Lower lobe of right lung (tissue), 2 donors: ENCODE measurements at regions not wholly inside any gene's neighbourhood (a gene's known extent, or its start where the extent isn't known, plus 50 kb on each side); places are given as distances from the start of the nearest gene placed in this dataset.

Experiments
- ATAC-seq, 2 donors: fragments of 200-7000 bp; cut with Tn5 transposase; one replicate each; pipeline ENCODE4 v1.9.1; 2020 to 2022; ENCODE audit warnings: mild to moderate bottlenecking in 2 of 2, moderate library complexity in 2 of 2
- DNase-seq: peaks from one replicate; pipeline ENCODE4 v3.0.0-alpha.2; 2020
- H3K27ac ChIP-seq: fragments of 200-600 bp; one replicate; pipeline ENCODE4 v1.8.0; 2022
- H3K27me3 ChIP-seq: fragments of 200-600 bp; one replicate; pipeline ENCODE4 v1.8.0; 2022; ENCODE audit warnings: low read depth
- H3K36me3 ChIP-seq: fragments of 200-600 bp; one replicate; pipeline ENCODE4 v1.8.0; 2022; ENCODE audit warnings: mild to moderate bottlenecking
- H3K4me1 ChIP-seq: fragments of 200-600 bp; one replicate; pipeline ENCODE4 v1.8.0; 2022
- H3K4me3 ChIP-seq: fragments of 200-600 bp; one replicate; pipeline ENCODE4 v1.8.0; 2022; ENCODE audit warnings: mild to moderate bottlenecking
- H3K9me3 ChIP-seq: fragments of 200-600 bp; one replicate; pipeline ENCODE4 v1.8.0; 2022
- intact Hi-C: fragments of 100-400 bp; cut with DNase I; formaldehyde crosslinking; loops from one replicate; pipeline ENCODE4 v1.11.0; 2022
- TF ChIP-seq, protein P1 (sequence below): fragments of 200-600 bp; IDR thresholded peaks from one replicate; pipeline ENCODE4 v1.8.0; 2022; ENCODE audit warnings: antibody characterized with exemption, mild to moderate bottlenecking
- donor health status: DM: no; HTN: yes; CAD: no; lungs with severe emphysema.

DNA sequence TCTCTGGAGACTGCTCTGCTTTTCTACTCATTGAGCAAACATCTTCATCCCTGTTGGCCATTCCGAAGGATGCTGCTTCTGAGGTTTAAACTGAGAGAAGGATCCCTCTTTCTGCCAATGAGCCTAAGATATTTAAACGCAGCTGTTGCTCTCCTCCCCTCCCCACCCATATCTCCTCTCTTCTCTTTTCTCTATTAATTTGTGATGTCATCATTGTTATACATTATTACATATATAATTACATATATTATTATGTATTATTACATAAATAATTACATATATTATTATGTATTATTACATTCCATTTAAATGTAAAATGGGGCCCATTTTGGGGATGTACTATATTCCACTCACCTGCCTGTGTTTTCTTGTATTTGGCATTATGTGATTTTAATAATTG is 82.7 kb upstream of the JUN start:
- intact Hi-C loops: no loop called here
- no peak overlapping the region for H3K4me3 ChIP-seq
- TF ChIP-seq, protein P1, sequence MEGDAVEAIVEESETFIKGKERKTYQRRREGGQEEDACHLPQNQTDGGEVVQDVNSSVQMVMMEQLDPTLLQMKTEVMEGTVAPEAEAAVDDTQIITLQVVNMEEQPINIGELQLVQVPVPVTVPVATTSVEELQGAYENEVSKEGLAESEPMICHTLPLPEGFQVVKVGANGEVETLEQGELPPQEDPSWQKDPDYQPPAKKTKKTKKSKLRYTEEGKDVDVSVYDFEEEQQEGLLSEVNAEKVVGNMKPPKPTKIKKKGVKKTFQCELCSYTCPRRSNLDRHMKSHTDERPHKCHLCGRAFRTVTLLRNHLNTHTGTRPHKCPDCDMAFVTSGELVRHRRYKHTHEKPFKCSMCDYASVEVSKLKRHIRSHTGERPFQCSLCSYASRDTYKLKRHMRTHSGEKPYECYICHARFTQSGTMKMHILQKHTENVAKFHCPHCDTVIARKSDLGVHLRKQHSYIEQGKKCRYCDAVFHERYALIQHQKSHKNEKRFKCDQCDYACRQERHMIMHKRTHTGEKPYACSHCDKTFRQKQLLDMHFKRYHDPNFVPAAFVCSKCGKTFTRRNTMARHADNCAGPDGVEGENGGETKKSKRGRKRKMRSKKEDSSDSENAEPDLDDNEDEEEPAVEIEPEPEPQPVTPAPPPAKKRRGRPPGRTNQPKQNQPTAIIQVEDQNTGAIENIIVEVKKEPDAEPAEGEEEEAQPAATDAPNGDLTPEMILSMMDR: no peak
- no peak for DNase-seq
- H3K9me3 ChIP-seq: no peaks in the 10 kb centered on the region
- ATAC-seq: no peak
- H3K27me3 ChIP-seq: no peaks in the 10 kb centered on the region
- no peaks in the 10 kb centered on the region for H3K36me3 ChIP-seq
- H3K4me1 ChIP-seq: no peaks in the 10 kb centered on the region
- H3K27ac ChIP-seq: no peak overlapping the region

DNA sequence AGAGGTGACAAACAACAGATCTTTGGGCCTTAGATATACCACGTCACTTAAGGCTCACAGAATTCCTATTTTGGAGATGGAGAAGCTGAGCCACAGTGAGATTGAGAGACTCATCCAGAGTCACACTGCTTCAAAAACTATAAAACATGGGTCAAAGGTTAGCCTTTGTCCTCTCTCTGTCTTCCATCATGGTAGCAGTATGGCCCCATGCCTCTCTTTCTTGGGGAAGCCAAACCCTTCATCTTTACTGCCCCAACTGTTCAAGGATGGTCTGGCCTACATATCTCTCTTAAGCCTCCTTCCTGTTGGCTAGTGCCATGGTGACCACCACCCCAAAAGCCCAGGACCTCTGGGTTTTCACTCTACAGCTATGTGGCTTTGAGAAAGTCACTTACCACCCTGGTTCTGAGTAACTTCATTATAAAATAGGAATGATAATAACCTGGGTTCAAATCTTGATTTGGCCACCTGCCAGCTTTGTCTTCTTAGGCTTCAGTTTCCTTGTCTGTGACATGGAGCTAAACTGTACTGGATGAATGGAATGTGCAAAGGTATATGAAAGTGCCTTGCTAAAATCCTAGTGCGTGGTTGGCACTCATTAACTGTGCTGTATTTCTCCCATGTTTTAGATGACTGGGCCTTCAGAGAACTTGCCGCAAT is 85.9 kb upstream of the JUN start:
- no peak for ATAC-seq
- Histone ChIP-seq H3K27me3 (no peaks in the 10 kb centered on the region), H3K36me3 (no peaks in the 10 kb centered on the region), H3K27ac (no peak overlapping the region), H3K4me1 (peaks cover 17% of the 10 kb centered on the region), H3K4me3 (no peak overlapping the region), H3K9me3 (no peaks in the 10 kb centered on the region)
- intact Hi-C loops: no loop called here
- DNase-seq: no peak
- TF ChIP-seq, protein P1: no peak

DNA sequence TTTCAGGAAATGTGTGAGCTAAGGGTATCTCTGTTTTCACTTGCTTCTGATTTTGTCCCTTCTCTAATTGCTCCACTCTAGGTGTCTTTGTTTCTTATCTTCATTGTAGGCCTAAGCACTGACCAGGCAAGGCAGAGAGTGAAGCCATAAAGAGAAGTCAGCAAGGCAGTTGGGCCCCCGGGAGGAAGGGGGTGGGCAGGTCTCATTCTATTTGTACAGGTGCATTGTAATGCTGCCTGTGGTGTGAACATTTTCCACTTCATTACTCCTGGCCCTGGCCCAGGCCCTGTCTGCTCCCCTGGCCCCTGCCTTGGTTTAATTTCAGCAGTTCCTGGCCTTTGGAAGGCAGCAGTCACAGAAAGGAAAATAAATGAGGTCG is 86.4 kb upstream of the JUN start:
- Histone ChIP-seq H3K4me3 (no peak overlapping the region), H3K27me3 (no peaks in the 10 kb centered on the region), H3K9me3 (no peaks in the 10 kb centered on the region), H3K36me3 (no peaks in the 10 kb centered on the region), H3K4me1 (peaks cover 22% of the 10 kb centered on the region), H3K27ac (no peak overlapping the region)
- intact Hi-C loops: no loop called here
- DNase-seq (no peak), ATAC-seq (no peak)
- TF ChIP-seq, protein P1: no peak

GRCh38 chr1:58874342-58874741 is 90.5 kb upstream of the JUN start:
- Histone ChIP-seq H3K36me3 (no peaks in the 10 kb centered on the region), H3K27ac (peak overlapping the region; percentile 79), H3K9me3 (no peaks in the 10 kb centered on the region), H3K4me3 (no peak overlapping the region), H3K4me1 (peaks cover 25% of the 10 kb centered on the region), H3K27me3 (no peaks in the 10 kb centered on the region)
- ATAC-seq: peak in 1 of 2 donors; percentile 18
- intact Hi-C loops: no loop called here
- DNase-seq: no peak
- TF ChIP-seq, protein P1: no peak

DNA sequence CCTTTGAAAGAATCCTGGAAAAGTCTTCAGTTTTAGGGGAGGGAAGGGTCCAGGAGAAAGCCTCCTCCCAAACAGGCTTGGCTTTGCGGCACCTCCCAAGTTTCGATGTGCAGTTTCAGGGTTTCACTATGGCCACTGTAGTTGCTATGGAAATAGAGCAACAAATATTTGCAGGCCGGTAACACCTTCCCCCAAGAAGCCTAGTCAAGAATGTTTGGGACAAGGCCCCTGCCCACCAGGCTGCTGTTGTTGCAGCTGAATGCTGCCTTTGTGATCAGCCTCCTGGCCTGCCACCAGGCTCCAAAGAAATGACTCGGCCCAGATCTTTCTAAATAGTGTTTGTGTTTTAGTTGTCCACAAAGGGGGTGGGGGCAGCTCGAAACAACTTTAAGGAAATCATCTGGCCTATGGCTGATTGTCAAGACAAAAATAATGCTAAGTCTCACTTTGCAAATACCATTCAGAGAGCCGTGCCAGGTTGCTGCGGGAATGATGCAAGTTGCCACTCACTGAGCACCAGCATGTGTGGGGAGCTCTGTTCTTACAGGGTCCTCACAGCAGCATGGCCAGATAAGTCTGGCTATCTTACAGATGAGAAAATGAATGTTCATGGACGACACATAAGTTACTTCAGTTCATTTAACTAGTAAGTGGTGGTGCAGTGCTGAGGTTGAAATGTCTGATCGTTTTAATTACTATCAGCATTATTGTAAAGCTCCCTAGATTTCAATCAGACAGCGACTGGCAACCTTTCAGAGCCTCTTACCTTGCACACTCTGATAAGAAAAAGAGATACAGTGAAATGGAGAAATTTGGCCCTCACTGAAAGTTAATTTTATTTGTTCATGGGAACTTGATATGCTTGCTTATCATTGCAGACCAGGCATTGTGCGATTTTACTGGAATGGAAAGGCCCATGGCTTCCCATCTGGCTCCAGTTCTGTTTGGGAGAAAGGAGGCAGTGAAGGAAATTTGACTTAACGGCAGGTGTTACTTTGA is 91.2 kb upstream of the JUN start:
- H3K4me3 ChIP-seq: no peak overlapping the region
- DNase-seq (no peak), ATAC-seq (peak; percentile 89)
- H3K4me1 ChIP-seq: peaks cover 25% of the 10 kb centered on the region
- TF ChIP-seq, protein P1: no peak
- H3K27ac ChIP-seq: peak overlapping the region; percentile 79
- intact Hi-C loops: no loop called here
- no peaks in the 10 kb centered on the region for H3K27me3 ChIP-seq
- H3K9me3 ChIP-seq: no peaks in the 10 kb centered on the region
- H3K36me3 ChIP-seq: no peaks in the 10 kb centered on the region
